ENCODE measurements at regions not wholly inside any gene's neighbourhood (a gene's known extent, or its start where the extent isn't known, plus 50 kb on each side); places are given as distances from the start of the nearest gene placed in this dataset.

DNA sequence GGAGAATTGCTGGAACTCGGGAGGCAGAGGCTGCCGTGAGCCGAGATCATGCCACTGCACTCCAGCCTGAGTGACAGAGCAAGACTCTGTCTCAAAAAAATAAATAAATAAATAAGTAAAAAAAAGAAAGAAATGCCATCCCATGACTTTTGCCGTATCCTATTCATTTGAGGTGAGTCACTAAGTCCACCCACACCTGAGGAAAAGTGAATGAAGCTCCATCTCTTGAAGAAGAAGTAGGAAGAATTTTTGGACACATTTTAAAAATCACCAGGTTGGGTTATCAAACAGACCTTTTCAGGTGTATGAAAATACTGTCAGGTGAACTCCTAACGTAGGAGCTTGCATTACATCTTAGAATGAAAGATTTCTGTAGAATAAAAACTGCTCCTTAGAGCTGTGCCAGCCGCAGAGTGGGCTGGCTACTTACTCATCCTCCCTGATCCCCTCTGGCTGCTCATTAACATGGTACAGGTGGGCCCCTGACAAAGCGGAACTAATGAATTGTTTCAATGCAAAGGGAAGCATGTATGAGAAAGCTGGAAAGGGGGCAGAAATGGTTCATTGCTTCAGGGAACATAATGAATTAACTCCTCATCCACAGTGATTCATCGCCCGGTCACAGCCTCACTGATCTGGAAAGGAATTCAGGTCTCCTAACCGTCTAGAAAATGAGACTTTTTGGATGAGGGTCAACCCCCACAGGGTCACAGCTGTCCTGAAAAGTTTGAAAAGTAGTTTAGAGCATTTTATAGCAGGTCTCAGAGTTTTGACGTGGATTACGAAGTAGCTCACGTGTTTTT lies 191.4 kb downstream of the SPP2 start:
- CTCF ChIA-PET = interaction anchor here (1.0 kb wide), 1 partner anchor 13 kb away, joined by 3 read pairs; no protein-coding TSS in a partner anchor
- H3K9me3 Mint-ChIP-seq = peaks cover 8% of the 10 kb centered on the region
- POLR2A ChIA-PET = no interaction called here
- no peak overlapping the region for H3K4me3 Mint-ChIP-seq
- no peaks in the 10 kb centered on the region for H3K27me3 Mint-ChIP-seq
- H3K27ac Mint-ChIP-seq = no peak overlapping the region
- H3K4me1 Mint-ChIP-seq = peaks cover 29% of the 10 kb centered on the region
- DNase-seq = no peak
- peaks cover 2% of the 10 kb centered on the region for H3K36me3 Mint-ChIP-seq (ENCODE audit: low read depth)

GRCh38 chr2:234240917-234241316 lies 190.4 kb downstream of the SPP2 start:
- no peak overlapping the region for H3K27ac Mint-ChIP-seq
- H3K27me3 Mint-ChIP-seq = no peaks in the 10 kb centered on the region
- no peak for DNase-seq
- CTCF ChIA-PET = no interaction called here
- H3K9me3 Mint-ChIP-seq = peaks cover 8% of the 10 kb centered on the region
- H3K4me1 Mint-ChIP-seq = peaks cover 27% of the 10 kb centered on the region
- POLR2A ChIA-PET = no interaction called here
- H3K4me3 Mint-ChIP-seq = no peak overlapping the region
- H3K36me3 Mint-ChIP-seq (ENCODE audit: low read depth) = peaks cover 2% of the 10 kb centered on the region

DNA sequence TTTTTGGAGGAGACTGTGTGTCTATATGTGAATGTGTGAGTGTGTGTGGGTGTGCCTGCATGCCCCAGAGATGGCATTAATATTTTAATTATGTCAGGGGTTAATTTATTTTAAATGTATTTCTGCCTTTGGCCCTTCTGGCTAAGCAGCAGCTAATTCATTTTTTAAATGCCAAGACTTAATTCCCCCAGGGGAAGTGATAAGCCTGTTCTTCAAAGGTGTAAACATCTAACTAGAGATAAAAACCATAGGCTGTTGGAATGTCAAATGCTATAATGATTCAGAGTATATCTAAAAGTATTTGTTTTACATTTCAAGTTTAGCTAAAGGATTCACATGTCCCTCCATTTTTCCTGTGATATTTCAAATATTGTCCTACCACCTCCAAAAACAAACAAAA lies 184.7 kb downstream of the SPP2 start:
- Mint-ChIP-seq H3K4me1 (no peaks in the 10 kb centered on the region), H3K27ac (no peak overlapping the region), H3K9me3 (peaks cover 13% of the 10 kb centered on the region), H3K36me3 (ENCODE audit: low read depth) (peaks cover 2% of the 10 kb centered on the region), H3K27me3 (no peaks in the 10 kb centered on the region), H3K4me3 (no peak overlapping the region)
- CTCF ChIA-PET = interaction anchor here (0.6 to 0.8 kb wide), 2 partner anchors 100 to 1656 kb away, joined by 3 read pairs; no protein-coding TSS in a partner anchor
- DNase-seq = no peak
- POLR2A ChIA-PET = no interaction called here

DNA sequence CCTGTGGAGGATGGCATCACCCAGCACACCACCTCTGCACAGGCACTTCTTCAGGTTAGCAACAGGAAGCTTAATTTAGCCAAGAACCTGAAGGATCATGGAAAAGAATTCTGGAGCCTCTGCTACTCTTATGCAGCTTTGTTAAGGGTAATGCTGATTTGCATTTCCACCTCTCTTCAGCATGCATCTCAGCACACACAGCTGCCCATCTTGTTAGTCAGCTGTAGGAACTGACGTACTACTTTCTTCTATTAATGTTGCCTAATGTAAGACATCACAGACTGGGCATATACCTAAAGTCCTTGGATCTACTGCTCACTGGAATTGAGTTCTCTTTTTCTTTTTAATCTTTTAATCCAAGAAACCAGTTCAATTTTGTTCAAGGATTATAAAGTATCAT lies 181.0 kb downstream of the SPP2 start:
- H3K4me1 Mint-ChIP-seq = no peaks in the 10 kb centered on the region
- H3K27me3 Mint-ChIP-seq = no peaks in the 10 kb centered on the region
- ChIA-PET POLR2A (no interaction called here), CTCF (no interaction called here)
- no peak for DNase-seq
- H3K27ac Mint-ChIP-seq = no peak overlapping the region
- no peaks in the 10 kb centered on the region for H3K36me3 Mint-ChIP-seq (ENCODE audit: low read depth)
- H3K4me3 Mint-ChIP-seq = no peak overlapping the region
- H3K9me3 Mint-ChIP-seq = peaks cover 7% of the 10 kb centered on the region

DNA sequence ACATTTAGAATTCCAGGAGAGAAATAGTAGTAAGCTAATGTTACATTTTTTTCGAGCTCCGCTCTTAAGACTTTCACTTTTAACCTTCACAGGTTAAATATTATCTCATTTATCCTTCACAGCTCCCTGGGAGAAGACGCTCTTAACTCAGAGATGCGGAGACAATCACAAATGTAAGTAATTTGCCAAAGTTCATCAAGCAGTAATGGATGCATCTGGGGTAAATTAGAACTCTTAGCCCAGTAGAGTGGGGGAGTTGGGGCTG lies 168.5 kb downstream of the SPP2 start:
- Mint-ChIP-seq H3K9me3 (peaks cover 25% of the 10 kb centered on the region), H3K27ac (peak overlapping the region; percentile 9), H3K36me3 (ENCODE audit: low read depth) (peaks cover 15% of the 10 kb centered on the region), H3K27me3 (no peaks in the 10 kb centered on the region), H3K4me3 (no peak overlapping the region), H3K4me1 (peaks cover 29% of the 10 kb centered on the region)
- DNase-seq = no peak
- ChIA-PET POLR2A (no interaction called here), CTCF (interaction anchor here (1.2 kb wide), 1 partner anchor 10 kb away, joined by 5 read pairs; no protein-coding TSS in a partner anchor)

GRCh38 chr2:234218266-234219045 lies 168.0 kb downstream of the SPP2 start:
- ChIA-PET CTCF (interaction anchor here (0.9 to 1.2 kb wide), 4 partner anchors 10 to 282 kb away, joined by 3 to 5 read pairs (median 3); no protein-coding TSS in a partner anchor), POLR2A (no interaction called here)
- H3K9me3 Mint-ChIP-seq = peaks cover 23% of the 10 kb centered on the region

GRCh38 chr2:234212534-234212933 lies 162.0 kb downstream of the SPP2 start:
- peak overlapping the region; percentile 31 for H3K27ac Mint-ChIP-seq
- H3K9me3 Mint-ChIP-seq = peaks cover 10% of the 10 kb centered on the region
- no peak overlapping the region for H3K4me3 Mint-ChIP-seq
- peaks cover 6% of the 10 kb centered on the region for H3K36me3 Mint-ChIP-seq (ENCODE audit: low read depth)
- CTCF ChIA-PET = interaction anchor here (0.6 kb wide), 1 partner anchor 12 kb away, joined by 5 read pairs; no protein-coding TSS in a partner anchor
- DNase-seq = no peak
- peaks cover 16% of the 10 kb centered on the region for H3K4me1 Mint-ChIP-seq
- no peaks in the 10 kb centered on the region for H3K27me3 Mint-ChIP-seq
- POLR2A ChIA-PET = no interaction called here

More at GRCh38 chr2:234218266-234219045, 168.0 kb downstream of the SPP2 start:
- Mint-ChIP-seq H3K27ac (no peak overlapping the region), H3K4me3 (no peak overlapping the region), H3K4me1 (peaks cover 29% of the 10 kb centered on the region), H3K27me3 (no peaks in the 10 kb centered on the region), H3K36me3 (ENCODE audit: low read depth) (peaks cover 15% of the 10 kb centered on the region)
- no peak for DNase-seq

- POLR2A ChIA-PET = interaction anchor here (0.5 kb wide), 1 partner anchor 46 kb away, joined by 3 read pairs; no protein-coding TSS in a partner anchor
- H3K27me3 Mint-ChIP-seq = no peaks in the 10 kb centered on the region
- DNase-seq = no peak
- H3K27ac Mint-ChIP-seq = no peak overlapping the region
- H3K9me3 Mint-ChIP-seq = peaks cover 15% of the 10 kb centered on the region
- peaks cover 9% of the 10 kb centered on the region for H3K4me1 Mint-ChIP-seq
- CTCF ChIA-PET = interaction anchor here (0.6 kb wide), 1 partner anchor 13 kb away, joined by 5 read pairs; no protein-coding TSS in a partner anchor
- H3K36me3 Mint-ChIP-seq (ENCODE audit: low read depth) = peaks cover 7% of the 10 kb centered on the region
- no peak overlapping the region for H3K4me3 Mint-ChIP-seq
These were observed 161.3 kb downstream of the SPP2 start for GRCh38 chr2:234211797-234212196.

GRCh38 chr2:234206738-234207137 lies 156.2 kb downstream of the SPP2 start:
- Mint-ChIP-seq H3K9me3 (peaks cover 36% of the 10 kb centered on the region), H3K27ac (no peak overlapping the region), H3K36me3 (ENCODE audit: low read depth) (peaks cover 19% of the 10 kb centered on the region), H3K4me3 (no peak overlapping the region), H3K4me1 (no peaks in the 10 kb centered on the region), H3K27me3 (no peaks in the 10 kb centered on the region)
- no peak for DNase-seq
- ChIA-PET POLR2A (no interaction called here), CTCF (interaction anchor here (0.6 kb wide), 1 partner anchor 264 kb away, joined by 3 read pairs; no protein-coding TSS in a partner anchor)

DNA sequence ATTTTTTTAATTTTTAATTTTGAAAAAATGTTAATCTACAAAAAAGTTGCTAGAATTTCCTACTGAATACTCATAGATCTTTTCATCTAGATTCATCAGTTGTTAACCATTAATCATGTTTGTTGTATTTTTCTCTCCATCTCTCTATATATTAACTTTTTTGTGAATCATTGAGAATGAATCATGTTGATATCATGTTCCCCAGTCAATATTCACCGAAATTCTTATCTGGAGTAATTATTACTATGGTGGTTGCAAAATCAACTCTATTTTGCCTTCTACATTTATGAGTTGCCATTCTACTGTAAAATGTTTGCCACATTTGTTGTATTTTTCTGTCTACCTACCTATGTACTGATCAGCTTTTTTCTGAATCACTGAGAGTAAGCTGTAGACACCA lies 154.0 kb downstream of the SPP2 start:
- ChIA-PET POLR2A (no interaction called here), CTCF (interaction anchor here (1.1 kb wide), 1 partner anchor 16 kb away, joined by 3 read pairs; no protein-coding TSS in a partner anchor)
- Mint-ChIP-seq H3K27me3 (no peaks in the 10 kb centered on the region), H3K36me3 (ENCODE audit: low read depth) (peaks cover 19% of the 10 kb centered on the region), H3K4me3 (no peak overlapping the region), H3K27ac (no peak overlapping the region), H3K4me1 (no peaks in the 10 kb centered on the region), H3K9me3 (peaks cover 42% of the 10 kb centered on the region)
- DNase-seq = no peak

- peaks cover 15% of the 10 kb centered on the region for H3K36me3 Mint-ChIP-seq (ENCODE audit: low read depth)
- H3K9me3 Mint-ChIP-seq = peaks cover 38% of the 10 kb centered on the region
- H3K27ac Mint-ChIP-seq = no peak overlapping the region
- ChIA-PET CTCF (interaction anchor here (1.1 to 1.4 kb wide), 2 partner anchors 14 to 68 kb away, joined by 3 read pairs; no protein-coding TSS in a partner anchor), POLR2A (no interaction called here)
- no peak for DNase-seq
- peaks cover 4% of the 10 kb centered on the region for H3K27me3 Mint-ChIP-seq
- H3K4me3 Mint-ChIP-seq = no peak overlapping the region
- no peaks in the 10 kb centered on the region for H3K4me1 Mint-ChIP-seq
These were observed 152.9 kb downstream of the SPP2 start for GRCh38 chr2:234203135-234203984.

DNA sequence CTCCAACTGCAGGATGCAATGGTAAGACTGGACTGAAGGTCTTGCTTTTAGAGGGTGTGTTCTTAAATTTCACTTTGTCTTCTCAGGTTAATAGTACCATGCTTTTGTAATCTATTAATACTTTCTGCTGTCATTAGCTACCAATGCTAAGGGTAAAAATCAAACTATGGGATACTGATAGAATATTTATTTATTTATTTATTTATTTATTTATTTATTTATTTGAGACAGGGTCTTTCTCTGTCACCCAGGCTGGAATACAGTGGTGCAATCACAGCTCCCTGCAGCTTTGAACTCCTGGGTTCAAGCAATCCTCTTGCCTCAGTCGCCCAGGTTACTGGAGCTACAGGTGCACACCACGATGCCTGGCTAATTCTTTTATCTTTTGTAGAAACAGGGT lies 152.1 kb downstream of the SPP2 start:
- no peak for DNase-seq
- Mint-ChIP-seq H3K36me3 (ENCODE audit: low read depth) (peaks cover 13% of the 10 kb centered on the region), H3K4me1 (no peaks in the 10 kb centered on the region), H3K27ac (no peak overlapping the region), H3K4me3 (no peak overlapping the region), H3K27me3 (peaks cover 7% of the 10 kb centered on the region), H3K9me3 (peaks cover 37% of the 10 kb centered on the region)
- CTCF ChIA-PET = interaction anchor here (1.4 kb wide), 1 partner anchor 67 kb away, joined by 3 read pairs; no protein-coding TSS in a partner anchor
- POLR2A ChIA-PET = no interaction called here

Measured in activated CD4-positive, alpha-beta T cell treated with anti-CD3 and anti-CD28 coated beads, Interleukin-2, amount 10 ng/mL, durations not matched to agents 7 days and 5 days (primary cell).